GM19351 (cell line): ENCODE measurements at regions not wholly inside any gene's neighbourhood (a gene's known extent, or its start where the extent isn't known, plus 50 kb on each side); places are given as distances from the start of the nearest gene placed in this dataset.
"Not testable (repeated sequence)": the region's sequence is repeated elsewhere in the genome, so short reads cannot be mapped to it uniquely, and the experiment has no call there.

Source experiments
- ATAC-seq: cut with Tn5 transposase; IDR thresholded peaks from one replicate; pipeline ENCODE4 v1.9.1; 2021; ENCODE audit warnings: mild to moderate bottlenecking, moderate library complexity; ENCODE audit not compliant: unreplicated experiment

GRCh38 chr2:111355823-111356511, 235.3 kb downstream of the BCL2L11 start:
- not testable (repeated sequence) for ATAC-seq

GRCh38 chr2:111356512-111357031, 235.9 kb downstream of the BCL2L11 start:
- not testable (repeated sequence) for ATAC-seq

GRCh38 chr2:111365986-111366640, 245.4 kb downstream of the BCL2L11 start:
- ATAC-seq, result not testable (repeated sequence)

GRCh38 chr2:111366641-111367029, 245.9 kb downstream of the BCL2L11 start:
- not testable (repeated sequence) for ATAC-seq

- not testable (repeated sequence) for ATAC-seq
Observed at GRCh38 chr2:111367080-111367479, 246.4 kb downstream of the BCL2L11 start.

- ATAC-seq, result not testable (repeated sequence)
Observed at GRCh38 chr2:111367871-111368270, 247.2 kb downstream of the BCL2L11 start.

- not testable (repeated sequence) for ATAC-seq
Observed at GRCh38 chr2:111368288-111368687, 247.6 kb downstream of the BCL2L11 start.

- not testable (repeated sequence) for ATAC-seq
Observed at GRCh38 chr2:111373060-111373459, 252.3 kb downstream of the BCL2L11 start.

- ATAC-seq, result not testable (repeated sequence)
Observed at GRCh38 chr2:111373989-111374388, 253.3 kb downstream of the BCL2L11 start.

GRCh38 chr2:111374734-111375133, 254.0 kb downstream of the BCL2L11 start:
- not testable (repeated sequence) for ATAC-seq

GRCh38 chr2:111375320-111375883, 254.7 kb downstream of the BCL2L11 start:
- ATAC-seq, result not testable (repeated sequence)

- ATAC-seq, result not testable (repeated sequence)
Observed at GRCh38 chr2:111376272-111376970, 255.7 kb downstream of the BCL2L11 start.

GRCh38 chr2:111376971-111377352, 256.2 kb downstream of the BCL2L11 start:
- ATAC-seq, result not testable (repeated sequence)

GRCh38 chr2:111377386-111377959, 256.8 kb downstream of the BCL2L11 start:
- ATAC-seq, result not testable (repeated sequence)

GRCh38 chr2:111378348-111378747, 257.6 kb downstream of the BCL2L11 start:
- ATAC-seq, result not testable (repeated sequence)

- ATAC-seq, result not testable (repeated sequence)
Observed at GRCh38 chr2:111380733-111381439, 260.2 kb downstream of the BCL2L11 start.

GRCh38 chr2:111381530-111382306, 261.0 kb downstream of the BCL2L11 start:
- not testable (repeated sequence) for ATAC-seq

GRCh38 chr2:111382507-111382906, 261.8 kb downstream of the BCL2L11 start:
- not testable (repeated sequence) for ATAC-seq

GRCh38 chr2:111383311-111383710, 262.6 kb downstream of the BCL2L11 start:
- not testable (repeated sequence) for ATAC-seq
